ENCODE measurements at regions not wholly inside any gene's neighbourhood (a gene's known extent, or its start where the extent isn't known, plus 50 kb on each side); places are given as distances from the start of the nearest gene placed in this dataset.
"Not testable (repeated sequence)": the region's sequence is repeated elsewhere in the genome, so short reads cannot be mapped to it uniquely, and the experiment has no call there.

GRCh38 chr14:39558525-39558924, 126.3 kb upstream of the FBXO33 start:
- Histone ChIP-seq H3K9me3 (ENCODE audit: insufficient read depth, low read length) (0 out of 2 replicates have a peak, but pooled peaks cover 7% of the 10 kb centered on the region), H3K4me1 (ENCODE audit: insufficient read depth, insufficient read length) (no peaks in the 10 kb centered on the region), H3K27me3 (ENCODE audit: insufficient read depth, insufficient read length) (no peaks in the 10 kb centered on the region), H3K4me3 (ENCODE audit: insufficient read length, low read depth) (no peak overlapping the region), H3K36me3 (ENCODE audit: insufficient read depth, insufficient read length, low read length) (no peaks in the 10 kb centered on the region), H3K9ac (ENCODE audit: insufficient read length, low read depth) (no peak overlapping the region)
- no peak for TF ChIP-seq YY1 (IDR thresholded peaks at IDR 0.05; ENCODE audit: insufficient read depth, insufficient read length)
- no peak for TF ChIP-seq SUZ12 (IDR thresholded peaks at IDR 0.05; ENCODE audit: extremely low read depth, insufficient read depth, insufficient read length)
- TF ChIP-seq ZNF274 (IDR thresholded peaks at IDR 0.05; ENCODE audit: low read depth, low read length) = no peak
- DNase-seq (ENCODE audit: low read depth, low spot score) = no peak

GRCh38 chr14:39555749-39556148, 123.5 kb upstream of the FBXO33 start:
- Histone ChIP-seq H3K36me3 (ENCODE audit: insufficient read depth, insufficient read length, low read length) (no peaks in the 10 kb centered on the region), H3K9ac (ENCODE audit: insufficient read length, low read depth) (no peak overlapping the region), H3K9me3 (ENCODE audit: insufficient read depth, low read length) (0 out of 2 replicates have a peak, but pooled peaks cover 7% of the 10 kb centered on the region), H3K27me3 (ENCODE audit: insufficient read depth, insufficient read length) (no peaks in the 10 kb centered on the region), H3K4me3 (ENCODE audit: insufficient read length, low read depth) (no peak overlapping the region), H3K4me1 (ENCODE audit: insufficient read depth, insufficient read length) (no peaks in the 10 kb centered on the region)
- DNase-seq (ENCODE audit: low read depth, low spot score) = no peak
- TF ChIP-seq YY1 (IDR thresholded peaks at IDR 0.05; ENCODE audit: insufficient read depth, insufficient read length) = no peak
- no peak for TF ChIP-seq ZNF274 (IDR thresholded peaks at IDR 0.05; ENCODE audit: low read depth, low read length)

GRCh38 chr14:39554576-39554975, 122.3 kb upstream of the FBXO33 start:
- no peaks in the 10 kb centered on the region for H3K4me1 ChIP-seq (ENCODE audit: insufficient read depth, insufficient read length)
- no peak overlapping the region for H3K4me3 ChIP-seq (ENCODE audit: insufficient read length, low read depth)
- no peaks in the 10 kb centered on the region for H3K27me3 ChIP-seq (ENCODE audit: insufficient read depth, insufficient read length)
- TF ChIP-seq YY1 (IDR thresholded peaks at IDR 0.05; ENCODE audit: insufficient read depth, insufficient read length) = no peak
- 0 out of 2 replicates have a peak, but pooled peaks cover 7% of the 10 kb centered on the region for H3K9me3 ChIP-seq (ENCODE audit: insufficient read depth, low read length)
- H3K36me3 ChIP-seq (ENCODE audit: insufficient read depth, insufficient read length, low read length) = no peaks in the 10 kb centered on the region
- no peak overlapping the region for H3K9ac ChIP-seq (ENCODE audit: insufficient read length, low read depth)
- no peak for DNase-seq (ENCODE audit: low read depth, low spot score)

- H3K9ac ChIP-seq (ENCODE audit: insufficient read length, low read depth) = no peak overlapping the region
- DNase-seq (ENCODE audit: low read depth, low spot score) = no peak
- H3K4me1 ChIP-seq (ENCODE audit: insufficient read depth, insufficient read length) = no peaks in the 10 kb centered on the region
- no peaks in the 10 kb centered on the region for H3K9me3 ChIP-seq (ENCODE audit: insufficient read depth, low read length)
- TF ChIP-seq ZNF274 (IDR thresholded peaks at IDR 0.05; ENCODE audit: low read depth, low read length) (no peak), YY1 (IDR thresholded peaks at IDR 0.05; ENCODE audit: insufficient read depth, insufficient read length) (no peak), SUZ12 (IDR thresholded peaks at IDR 0.05; ENCODE audit: extremely low read depth, insufficient read depth, insufficient read length) (no peak)
- no peaks in the 10 kb centered on the region for H3K36me3 ChIP-seq (ENCODE audit: insufficient read depth, insufficient read length, low read length)
- no peaks in the 10 kb centered on the region for H3K27me3 ChIP-seq (ENCODE audit: insufficient read depth, insufficient read length)
- no peak overlapping the region for H3K4me3 ChIP-seq (ENCODE audit: insufficient read length, low read depth)
These were observed 116.1 kb upstream of the FBXO33 start for GRCh38 chr14:39548358-39548757.

- H3K4me1 ChIP-seq (ENCODE audit: insufficient read depth, insufficient read length) = no peaks in the 10 kb centered on the region
- no peak overlapping the region for H3K4me3 ChIP-seq (ENCODE audit: insufficient read length, low read depth)
- H3K36me3 ChIP-seq (ENCODE audit: insufficient read depth, insufficient read length, low read length) = no peaks in the 10 kb centered on the region
- TF ChIP-seq YY1 (IDR thresholded peaks at IDR 0.05; ENCODE audit: insufficient read depth, insufficient read length) (no peak), SUZ12 (IDR thresholded peaks at IDR 0.05; ENCODE audit: extremely low read depth, insufficient read depth, insufficient read length) (no peak), ZNF274 (IDR thresholded peaks at IDR 0.05; ENCODE audit: low read depth, low read length) (no peak)
- no peak overlapping the region for H3K9ac ChIP-seq (ENCODE audit: insufficient read length, low read depth)
- no peak for DNase-seq (ENCODE audit: low read depth, low spot score)
- no peaks in the 10 kb centered on the region; the same call in 1 of the 2 replicates for H3K9me3 ChIP-seq (ENCODE audit: insufficient read depth, low read length)
- no peaks in the 10 kb centered on the region for H3K27me3 ChIP-seq (ENCODE audit: insufficient read depth, insufficient read length)
These were observed 115.6 kb upstream of the FBXO33 start for GRCh38 chr14:39547845-39548244.

GRCh38 chr14:39505812-39506211, 73.6 kb upstream of the FBXO33 start:
- H3K9me3 ChIP-seq (ENCODE audit: insufficient read depth, low read length) = no peaks in the 10 kb centered on the region; the same call in 1 of the 2 replicates
- H3K27me3 ChIP-seq (ENCODE audit: insufficient read depth, insufficient read length) = no peaks in the 10 kb centered on the region

DNA sequence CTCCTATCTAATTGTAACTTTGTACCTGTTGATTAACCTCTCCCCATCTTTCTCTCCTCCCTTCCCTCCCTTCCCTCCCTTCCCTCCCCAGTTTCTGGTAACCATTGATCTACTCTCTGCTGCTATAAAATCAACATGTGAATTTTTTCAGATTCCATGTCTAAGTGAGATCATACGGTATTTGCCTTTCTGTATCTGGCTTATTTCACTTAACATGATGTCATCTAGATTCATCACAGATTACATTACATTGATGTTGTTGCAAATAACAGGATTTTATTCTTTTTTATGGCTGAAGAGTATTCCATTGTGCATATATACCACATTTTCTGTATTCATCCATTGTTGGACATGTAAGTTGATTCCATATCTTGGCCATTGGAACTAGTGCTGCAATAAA, 68.0 kb upstream of the FBXO33 start:
- TF ChIP-seq SUZ12 (IDR thresholded peaks at IDR 0.05; ENCODE audit: extremely low read depth, insufficient read depth, insufficient read length) = no peak
- TF ChIP-seq ZNF274 (IDR thresholded peaks at IDR 0.05; ENCODE audit: low read depth, low read length) = no peak
- TF ChIP-seq YY1 (IDR thresholded peaks at IDR 0.05; ENCODE audit: insufficient read depth, insufficient read length) = no peak
- Histone ChIP-seq H3K4me3 (ENCODE audit: insufficient read length, low read depth) (no peak overlapping the region), H3K36me3 (ENCODE audit: insufficient read depth, insufficient read length, low read length) (no peaks in the 10 kb centered on the region), H3K9me3 (ENCODE audit: insufficient read depth, low read length) (peaks cover 20% of the 10 kb centered on the region), H3K27me3 (ENCODE audit: insufficient read depth, insufficient read length) (no peaks in the 10 kb centered on the region), H3K4me1 (ENCODE audit: insufficient read depth, insufficient read length) (no peaks in the 10 kb centered on the region), H3K9ac (ENCODE audit: insufficient read length, low read depth) (no peak overlapping the region)
- no peak for DNase-seq (ENCODE audit: low read depth, low spot score)

More at GRCh38 chr14:39505812-39506211, 73.6 kb upstream of the FBXO33 start:
- no peak for DNase-seq (ENCODE audit: low read depth, low spot score)
- TF ChIP-seq YY1 (IDR thresholded peaks at IDR 0.05; ENCODE audit: insufficient read depth, insufficient read length) = no peak
- TF ChIP-seq ZNF274 (IDR thresholded peaks at IDR 0.05; ENCODE audit: low read depth, low read length) = no peak
- TF ChIP-seq SUZ12 (IDR thresholded peaks at IDR 0.05; ENCODE audit: extremely low read depth, insufficient read depth, insufficient read length) = no peak
- Histone ChIP-seq H3K4me1 (ENCODE audit: insufficient read depth, insufficient read length) (no peaks in the 10 kb centered on the region), H3K4me3 (ENCODE audit: insufficient read length, low read depth) (no peak overlapping the region), H3K36me3 (ENCODE audit: insufficient read depth, insufficient read length, low read length) (no peaks in the 10 kb centered on the region), H3K9ac (ENCODE audit: insufficient read length, low read depth) (no peak overlapping the region)

DNA sequence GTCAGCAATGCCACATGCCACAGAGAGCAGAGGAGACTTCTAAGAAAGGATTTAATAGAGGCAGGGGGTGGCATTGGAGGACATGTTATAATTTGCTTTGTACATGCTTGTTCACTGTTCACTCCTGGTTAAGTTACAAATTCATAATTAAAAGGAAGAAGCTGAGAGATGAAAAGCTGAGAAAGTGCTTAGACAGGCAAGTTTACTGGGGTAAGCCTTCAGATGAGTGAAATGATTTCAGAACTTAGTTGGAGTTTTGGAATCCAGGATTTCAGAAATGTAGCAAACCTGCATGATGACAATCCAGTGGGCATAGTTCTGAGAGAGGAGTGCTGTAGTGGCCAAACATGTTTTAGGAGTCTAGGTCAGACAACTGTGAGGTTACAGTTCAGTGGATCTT, 67.3 kb upstream of the FBXO33 start:
- Histone ChIP-seq H3K9me3 (ENCODE audit: insufficient read depth, low read length) (peaks cover 20% of the 10 kb centered on the region), H3K27me3 (ENCODE audit: insufficient read depth, insufficient read length) (no peaks in the 10 kb centered on the region), H3K9ac (ENCODE audit: insufficient read length, low read depth) (no peak overlapping the region), H3K4me3 (ENCODE audit: insufficient read length, low read depth) (no peak overlapping the region), H3K4me1 (ENCODE audit: insufficient read depth, insufficient read length) (no peaks in the 10 kb centered on the region), H3K36me3 (ENCODE audit: insufficient read depth, insufficient read length, low read length) (no peaks in the 10 kb centered on the region)
- DNase-seq (ENCODE audit: low read depth, low spot score) = no peak
- TF ChIP-seq ZNF274 (IDR thresholded peaks at IDR 0.05; ENCODE audit: low read depth, low read length) (no peak), YY1 (IDR thresholded peaks at IDR 0.05; ENCODE audit: insufficient read depth, insufficient read length) (no peak), SUZ12 (IDR thresholded peaks at IDR 0.05; ENCODE audit: extremely low read depth, insufficient read depth, insufficient read length) (no peak)

GRCh38 chr14:39497677-39498076, 65.4 kb upstream of the FBXO33 start:
- H3K36me3 ChIP-seq (ENCODE audit: insufficient read depth, insufficient read length, low read length); DNase-seq (ENCODE audit: low read depth, low spot score); H3K4me3 ChIP-seq (ENCODE audit: insufficient read length, low read depth); H3K4me1 ChIP-seq (ENCODE audit: insufficient read depth, insufficient read length); H3K9ac ChIP-seq (ENCODE audit: insufficient read length, low read depth); H3K27me3 ChIP-seq (ENCODE audit: insufficient read depth, insufficient read length): not testable (repeated sequence)
- peaks cover 20% of the 10 kb centered on the region for H3K9me3 ChIP-seq (ENCODE audit: insufficient read depth, low read length)
